Tibial nerve (tissue), 4 donors: ENCODE measurements at regions not wholly inside any gene's neighbourhood (a gene's known extent, or its start where the extent isn't known, plus 50 kb on each side); places are given as distances from the start of the nearest gene placed in this dataset.

Experiments
- DNase-seq, 2 donors: peaks; one replicate each; pipeline ENCODE4 v3.0.0-alpha.2; 2019; ENCODE audit warnings: low spot score in 2 of 2
- H3K27ac ChIP-seq, 4 donors: fragments of 200-600 bp; sonication (generic) in 3 of 4; one replicate each; pipeline ENCODE4 v1.5.1; 2017 to 2019; ENCODE audit warnings: mild to moderate bottlenecking in 1 of 4
- H3K27me3 ChIP-seq, 2 donors: fragments of 200-600 bp; sonication (generic) in 1 of 2; one replicate each; pipeline versions ENCODE4 v1.5.1 to v1.6.0; 2017 to 2019
- H3K36me3 ChIP-seq, 3 donors: fragments of 200-600 bp; sonication (generic); one replicate each; pipeline ENCODE4 v1.5.1; 2018 to 2019
- H3K4me1 ChIP-seq, 4 donors: fragments of 200-600 bp; sonication (generic) in 3 of 4; one replicate each; pipeline ENCODE4 v1.5.1; 2017 to 2019
- H3K4me3 ChIP-seq, 4 donors: fragments of 200-600 bp; sonication (generic) in 3 of 4; one replicate each; pipeline ENCODE4 v1.5.1; 2017 to 2019; ENCODE audit warnings: mild to moderate bottlenecking in 1 of 4, moderate library complexity in 1 of 4
- H3K9me3 ChIP-seq, 4 donors: fragments of 200-600 bp; sonication (generic) in 3 of 4; one replicate each; pipeline ENCODE4 v1.5.1; 2017 to 2019
- CTCF ChIP-seq, 5 experiments: fragments of 200-600 bp in 3 of 5; fragments of 450-650 bp in 2 of 5; sonication (generic) in 3 of 5; IDR thresholded peaks; one replicate each; pipeline ENCODE4 v1.5.1; 2016 to 2019; ENCODE audit warnings: antibody characterized with exemption in 5 of 5, mild to moderate bottlenecking in 3 of 5, moderate library complexity in 2 of 5
- EP300 ChIP-seq, 2 donors: sonication (generic); formaldehyde crosslinking; IDR thresholded peaks; one replicate each; pipeline ENCODE4 v1.6.1; 2017; ENCODE audit warnings: antibody characterized with exemption in 2 of 2, mild to moderate bottlenecking in 1 of 2
- POLR2A ChIP-seq, 2 donors: fragments of 450-650 bp; IDR thresholded peaks; one replicate each; pipeline ENCODE4 v1.6.1; 2017; ENCODE audit warnings: antibody characterized with exemption in 2 of 2, mild to moderate bottlenecking in 2 of 2, moderate library complexity in 2 of 2
- WGBS, 2 donors: methylation state at CpG; one replicate each; pipeline ENCODE4 v1.1.5; 2018; 5-methylcytosine and 5-hydroxymethylcytosine counted together

DNA sequence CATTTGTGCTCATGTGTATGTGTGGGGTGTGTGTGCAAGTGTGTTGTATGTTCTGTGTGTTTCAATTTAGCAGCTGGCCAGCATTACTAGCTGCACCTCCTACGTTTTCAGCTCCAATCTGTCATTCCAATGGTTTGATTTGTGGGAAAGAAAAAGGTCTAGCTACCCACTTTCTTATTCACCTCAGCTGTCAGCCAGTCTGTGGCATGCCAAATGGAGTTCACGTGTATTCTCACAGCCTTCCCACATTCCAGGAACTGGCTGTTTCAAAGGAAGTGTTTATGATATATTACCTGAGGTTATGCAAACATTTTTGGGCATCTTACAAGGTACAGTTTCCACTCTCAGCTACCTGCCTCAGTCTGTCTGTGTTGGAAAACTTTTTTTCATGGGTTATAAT lies 220.2 kb upstream of the CPNE8 start:
- Histone ChIP-seq H3K4me1 (no peaks in the 10 kb centered on the region), H3K27me3 (no peaks in the 10 kb centered on the region), H3K27ac (no peak overlapping the region), H3K9me3 (peaks cover 0 to 20% (median 0%) of the 10 kb centered on the region in 4 donors), H3K4me3 (no peak overlapping the region), H3K36me3 (no peaks in the 10 kb centered on the region)
- TF ChIP-seq EP300 (IDR thresholded peaks at IDR 0.05), result no peak
- TF ChIP-seq CTCF (IDR thresholded peaks at IDR 0.05), result no peak
- TF ChIP-seq POLR2A (IDR thresholded peaks at IDR 0.05), result no peak
- no peak for DNase-seq
- whole genome bisulfite sequencing, 2 donors, result 46 to 47% methylated on average over 2 of the region's 2 CpGs

DNA sequence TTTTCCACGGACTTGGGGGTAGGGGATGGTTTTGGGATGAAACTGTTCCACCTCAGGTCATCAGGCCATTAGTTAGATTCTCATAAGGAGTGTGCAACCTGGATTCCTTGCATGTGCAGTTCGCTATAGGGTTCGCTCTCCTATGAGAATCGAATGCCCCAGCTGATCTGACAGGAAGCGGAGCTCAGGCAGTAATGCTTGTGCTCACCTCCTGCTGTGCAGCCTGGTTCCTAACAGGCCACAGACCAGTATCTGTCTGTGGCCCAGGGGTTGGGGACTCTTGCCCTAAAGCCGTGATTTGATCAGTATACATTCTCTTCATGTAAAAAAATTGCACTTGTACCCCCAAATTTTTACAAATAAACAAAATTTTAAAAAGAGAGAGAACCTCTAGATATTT lies 219.4 kb upstream of the CPNE8 start:
- 87 to 88% methylated on average over 6 of the region's 6 CpGs for WGBS, 2 donors
- Histone ChIP-seq H3K9me3 (peaks cover 0 to 20% (median 0%) of the 10 kb centered on the region in 4 donors), H3K4me3 (no peak overlapping the region), H3K27me3 (no peaks in the 10 kb centered on the region), H3K36me3 (no peaks in the 10 kb centered on the region), H3K27ac (no peak overlapping the region), H3K4me1 (no peaks in the 10 kb centered on the region)
- no peak for DNase-seq
- TF ChIP-seq EP300 (IDR thresholded peaks at IDR 0.05) (no peak), POLR2A (IDR thresholded peaks at IDR 0.05) (no peak), CTCF (IDR thresholded peaks at IDR 0.05) (no peak)

GRCh38 chr12:39123580-39124253 lies 218.3 kb upstream of the CPNE8 start:
- Histone ChIP-seq H3K27ac (no peak overlapping the region), H3K27me3 (no peaks in the 10 kb centered on the region), H3K4me1 (no peaks in the 10 kb centered on the region), H3K9me3 (peaks cover 0 to 20% (median 0%) of the 10 kb centered on the region in 4 donors), H3K36me3 (no peaks in the 10 kb centered on the region), H3K4me3 (no peak overlapping the region)
- no peak for DNase-seq
- TF ChIP-seq CTCF (IDR thresholded peaks at IDR 0.05) (no peak), EP300 (IDR thresholded peaks at IDR 0.05) (no peak), POLR2A (IDR thresholded peaks at IDR 0.05) (no peak)
- WGBS, 2 donors, result 31 to 63% methylated on average over 2 of the region's 2 CpGs

DNA sequence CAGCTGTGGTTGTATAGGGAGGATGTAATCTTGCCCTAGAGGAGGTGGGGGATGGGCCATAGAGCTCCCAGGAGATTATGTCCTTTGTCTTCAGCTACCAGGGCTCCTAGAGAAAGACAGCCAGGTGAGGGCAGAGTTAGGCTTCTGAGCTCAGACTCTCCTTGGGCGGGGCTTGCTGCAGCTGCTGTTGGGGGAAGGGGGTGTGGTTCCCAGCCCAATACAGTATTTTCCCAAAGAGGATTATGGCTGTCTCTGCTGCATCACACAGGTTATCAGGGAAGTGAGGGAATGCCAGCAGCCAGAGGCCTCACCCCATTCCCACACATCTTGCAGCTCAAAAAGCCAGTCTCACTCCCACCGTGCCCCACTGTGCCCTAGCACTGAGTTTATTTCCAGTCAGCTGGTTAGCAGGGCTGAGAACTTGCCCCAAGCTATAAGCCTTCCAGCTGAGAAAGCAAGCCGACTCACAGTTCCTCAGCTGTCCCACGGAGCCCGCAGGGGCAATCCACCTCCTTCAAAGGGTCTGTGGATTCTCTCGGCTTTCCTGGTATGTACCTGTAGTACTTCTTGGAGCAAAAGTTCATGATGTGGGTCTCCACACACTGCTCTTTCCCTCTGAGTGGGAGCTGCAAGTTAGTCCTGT lies 217.3 kb upstream of the CPNE8 start:
- peaks cover 0 to 20% (median 0%) of the 10 kb centered on the region in 4 donors for H3K9me3 ChIP-seq
- H3K4me1 ChIP-seq, result no peaks in the 10 kb centered on the region
- H3K4me3 ChIP-seq, result no peak overlapping the region
- no peaks in the 10 kb centered on the region for H3K27me3 ChIP-seq
- no peak for DNase-seq
- H3K36me3 ChIP-seq, result no peaks in the 10 kb centered on the region
- TF ChIP-seq POLR2A (IDR thresholded peaks at IDR 0.05), result no peak
- WGBS, 2 donors, result 79 to 80% methylated on average over 5 to 6 of the region's 6 CpGs
- no peak overlapping the region for H3K27ac ChIP-seq

GRCh38 chr12:39116861-39117260 lies 211.5 kb upstream of the CPNE8 start:
- 61 to 67% methylated on average over 2 of the region's 2 CpGs for WGBS, 2 donors
- no peak for TF ChIP-seq POLR2A (IDR thresholded peaks at IDR 0.05)
- TF ChIP-seq EP300 (IDR thresholded peaks at IDR 0.05), result no peak
- no peak for TF ChIP-seq CTCF (IDR thresholded peaks at IDR 0.05)
- Histone ChIP-seq H3K27ac (no peak overlapping the region), H3K9me3 (peaks cover 0 to 5% (median 0%) of the 10 kb centered on the region in 4 donors), H3K4me1 (no peaks in the 10 kb centered on the region), H3K36me3 (no peaks in the 10 kb centered on the region), H3K27me3 (no peaks in the 10 kb centered on the region), H3K4me3 (no peak overlapping the region)
- DNase-seq, result no peak
